SIG-M5 treated with dmso at 0.1 percent for 504 hours (cell line): ENCODE measurements at regions not wholly inside any gene's neighbourhood (a gene's known extent, or its start where the extent isn't known, plus 50 kb on each side); places are given as distances from the start of the nearest gene placed in this dataset.

Experiments used
- DNase-seq: peaks from one replicate; lab custom pipeline; 2025; ENCODE audit not compliant: unreplicated experiment; lab: John Stamatoyannopoulos, UW

DNA sequence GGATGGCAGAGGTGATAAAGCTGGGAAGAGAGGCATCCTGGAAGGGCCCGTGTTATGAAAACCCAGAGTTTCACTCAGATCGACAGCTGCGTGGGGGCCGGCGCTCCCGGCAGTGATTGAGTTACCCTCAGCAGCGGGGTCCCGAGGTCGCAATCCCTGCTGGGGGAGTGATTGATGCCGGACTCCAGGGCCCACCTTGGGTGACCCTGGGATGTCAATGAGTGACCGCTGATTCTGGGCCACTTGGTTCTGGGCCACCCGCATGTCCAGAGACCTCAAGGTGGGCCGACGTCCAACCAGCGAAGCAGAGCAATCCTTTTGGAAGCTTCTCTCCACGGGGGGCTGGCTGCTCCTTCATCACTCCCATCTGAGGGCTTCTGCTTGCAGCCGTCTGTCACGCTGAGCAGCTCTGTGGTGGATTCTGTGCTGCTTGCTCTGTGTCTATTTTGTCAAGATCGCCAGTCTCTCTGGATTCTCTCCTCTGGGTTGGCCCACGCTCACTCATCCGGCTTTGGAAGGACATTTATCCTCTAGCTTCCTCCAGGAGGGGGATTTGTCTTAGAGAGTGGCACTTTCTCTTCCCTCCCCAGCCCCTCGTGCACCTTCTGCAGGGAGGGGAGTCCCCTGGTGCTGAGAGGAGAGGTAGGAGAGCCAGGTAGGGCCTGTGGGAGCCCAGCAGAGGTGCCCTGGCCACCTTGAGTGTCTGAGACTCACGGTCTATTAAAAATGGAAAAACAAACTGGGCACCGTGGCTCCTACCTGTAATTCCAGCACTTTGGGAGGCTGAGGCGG, 110.9 kb upstream of the C1orf174 start:
- DNase-seq, result no peak

DNA sequence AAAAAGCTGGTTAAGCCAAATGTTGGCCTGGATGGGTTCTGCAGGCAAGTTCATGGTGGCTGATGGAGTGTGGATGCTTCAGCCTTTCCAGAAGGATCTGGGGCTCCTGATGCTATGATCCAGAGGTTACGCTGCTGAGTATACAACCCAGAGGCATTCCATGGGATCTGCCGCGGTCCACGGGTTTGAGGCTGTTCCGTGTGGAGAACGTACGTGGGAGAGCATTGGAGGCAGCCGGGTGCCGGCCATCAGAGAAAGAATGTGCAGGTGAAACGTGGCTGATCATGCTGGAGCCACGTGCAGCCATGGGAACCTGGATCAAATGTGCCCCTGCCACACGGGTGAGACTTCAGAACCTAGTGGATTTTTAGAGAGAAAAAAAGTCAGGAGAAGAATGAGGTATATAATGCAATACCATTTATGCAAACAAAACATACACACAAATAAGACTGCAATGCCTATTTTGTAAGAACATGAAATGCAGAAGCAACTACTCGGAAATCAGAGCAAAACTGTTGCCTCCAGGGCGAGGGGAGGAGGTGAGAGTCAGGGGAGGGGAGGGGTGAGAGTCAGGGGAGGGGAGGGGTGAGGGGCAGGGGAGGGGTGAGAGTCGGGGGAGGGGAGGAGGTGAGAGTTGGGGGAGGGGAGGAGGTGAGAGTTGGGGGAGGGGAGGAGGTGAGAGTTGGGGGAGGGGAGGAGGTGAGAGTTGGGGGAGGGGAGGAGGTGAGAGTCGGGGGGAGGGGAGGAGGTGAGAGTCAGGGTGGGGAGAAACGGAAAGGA, 116.5 kb upstream of the C1orf174 start:
- no peak for DNase-seq

DNA sequence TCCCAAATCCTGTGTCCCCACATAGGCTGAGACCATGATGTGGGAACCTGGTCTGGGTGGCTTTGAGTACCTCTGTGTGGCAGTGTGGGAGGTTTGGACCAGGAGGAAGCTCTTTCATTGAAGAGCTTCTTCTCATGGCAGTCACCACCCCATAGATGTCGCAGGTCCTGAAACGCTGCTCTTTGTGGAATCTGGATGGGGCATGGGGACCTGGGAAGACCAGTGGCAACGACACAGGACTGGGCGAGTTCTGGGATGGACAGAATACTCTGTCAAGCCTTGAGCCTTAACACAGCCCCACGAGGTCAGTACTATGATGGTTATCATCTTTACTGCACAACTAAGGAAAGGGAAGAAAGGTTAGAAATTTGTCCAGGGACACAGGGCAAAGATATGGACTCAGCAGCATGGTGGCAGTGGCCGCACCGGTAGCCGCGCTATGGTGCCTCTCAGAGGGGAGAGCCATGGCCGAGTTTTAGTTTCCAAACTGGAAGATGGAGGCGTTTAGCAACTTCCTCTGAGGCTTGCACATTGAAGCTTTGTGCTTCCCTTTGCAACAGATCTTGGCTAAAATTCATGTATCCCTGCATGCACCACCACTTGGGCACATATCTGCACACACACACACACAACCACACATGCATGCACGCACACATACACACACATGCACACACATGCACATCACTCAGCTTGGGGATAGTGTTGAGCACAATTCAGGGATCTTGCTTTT, 117.7 kb upstream of the C1orf174 start:
- no peak for DNase-seq

DNA sequence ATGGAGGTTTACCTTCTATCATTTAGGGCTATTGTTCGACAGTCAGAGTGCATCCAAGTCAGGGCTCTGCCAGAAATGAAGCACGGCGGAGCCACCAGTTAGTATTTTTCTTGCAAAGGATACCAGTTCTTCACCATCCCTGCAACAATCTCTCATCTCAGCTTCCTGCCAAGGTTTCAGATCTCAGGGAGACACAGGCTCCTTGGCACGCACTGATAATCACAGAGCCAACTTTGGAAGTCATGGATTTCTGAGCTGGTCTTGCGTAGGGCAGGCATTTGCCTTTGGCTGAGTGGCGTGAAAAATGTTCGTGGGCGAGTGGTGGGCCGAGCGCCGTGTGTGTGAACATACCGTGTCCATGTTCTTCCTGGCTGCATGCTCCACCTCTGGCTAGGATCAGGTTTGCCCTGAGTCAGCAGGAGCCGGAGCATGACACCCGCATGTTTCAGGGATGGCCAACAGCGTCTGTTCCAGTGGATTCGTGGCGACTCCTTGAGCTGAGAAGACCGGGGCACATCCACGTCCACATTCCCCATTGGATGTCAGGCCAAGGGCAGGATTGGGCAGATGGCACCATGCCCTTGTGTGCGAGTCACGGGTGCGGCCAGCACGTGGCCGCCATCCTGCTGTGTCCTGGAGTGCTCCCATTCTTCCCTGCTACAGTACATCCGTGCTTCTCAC, 118.5 kb upstream of the C1orf174 start:
- no peak for DNase-seq

DNA sequence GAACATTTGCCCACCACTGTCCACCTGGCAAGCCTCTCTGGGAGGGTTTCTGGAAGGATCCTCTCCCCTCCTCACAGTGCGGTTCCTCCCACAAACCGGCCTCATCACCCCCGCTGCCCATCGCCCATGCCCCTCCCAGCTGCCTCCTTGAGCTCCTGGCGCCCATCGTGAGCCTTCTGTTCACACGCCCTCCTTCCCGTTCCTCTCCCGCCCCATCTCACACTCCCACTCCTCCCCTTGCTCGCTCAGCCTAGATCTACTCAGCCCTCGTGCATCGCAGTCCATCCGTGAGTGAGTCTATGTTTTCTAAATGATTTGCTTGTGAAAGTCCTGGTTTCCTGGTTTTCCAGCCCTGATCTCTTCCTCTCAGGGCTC, 119.1 kb upstream of the C1orf174 start:
- DNase-seq, result no peak

DNA sequence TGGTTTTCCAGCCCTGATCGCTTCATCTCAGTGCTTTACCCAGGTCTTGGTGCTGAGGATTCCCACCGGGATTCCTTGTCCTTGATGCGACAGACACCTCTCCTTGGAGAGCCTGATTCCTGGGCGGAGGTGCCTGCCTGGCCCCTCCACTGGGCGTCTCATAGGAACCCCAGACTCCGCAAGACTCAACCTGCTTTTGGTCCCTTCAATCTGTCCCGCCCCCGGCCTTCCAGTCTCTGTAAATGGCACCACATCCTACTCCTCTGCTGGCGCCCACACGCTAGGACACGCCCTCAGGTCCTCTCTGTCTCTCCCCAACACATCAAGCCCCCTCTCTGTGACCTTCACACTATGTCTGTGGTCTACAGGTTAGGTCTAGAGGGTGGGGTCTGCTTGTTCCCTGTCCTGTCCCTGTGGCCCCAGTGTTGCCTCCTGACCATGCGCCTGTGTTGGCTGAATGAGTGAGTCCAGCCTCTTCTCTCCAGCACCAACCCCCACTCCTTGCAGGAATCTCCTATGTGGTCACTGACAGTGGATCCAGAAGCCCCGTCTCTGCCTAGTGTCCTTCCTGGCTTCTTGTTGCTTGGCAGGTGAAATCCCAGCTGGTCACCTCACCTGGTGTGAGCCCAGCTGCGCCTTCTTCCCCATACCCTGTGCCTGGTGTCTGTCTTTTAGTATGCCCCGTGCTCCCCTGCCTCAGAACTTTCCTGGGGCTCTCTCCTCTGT, 119.7 kb upstream of the C1orf174 start:
- no peak for DNase-seq

DNA sequence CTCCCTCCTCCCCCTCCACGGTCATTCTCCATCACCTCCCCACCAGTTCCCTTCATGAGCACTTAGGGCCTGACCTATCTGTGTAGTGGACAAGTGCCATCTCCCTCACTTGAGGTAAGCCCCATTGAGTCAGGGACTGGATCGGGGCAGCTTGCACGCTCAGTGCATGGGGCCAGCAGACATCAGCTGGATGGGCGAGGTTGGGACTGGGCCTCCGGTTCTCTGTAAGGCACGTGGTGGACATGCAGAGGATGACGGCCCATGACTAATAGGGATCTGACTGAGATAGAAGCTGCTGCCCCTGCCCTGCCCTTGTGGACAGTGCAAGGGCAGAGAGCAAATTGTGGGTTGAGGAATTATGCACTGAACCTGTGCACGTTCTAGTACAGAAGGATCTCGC, 120.4 kb upstream of the C1orf174 start:
- DNase-seq, result no peak

DNA sequence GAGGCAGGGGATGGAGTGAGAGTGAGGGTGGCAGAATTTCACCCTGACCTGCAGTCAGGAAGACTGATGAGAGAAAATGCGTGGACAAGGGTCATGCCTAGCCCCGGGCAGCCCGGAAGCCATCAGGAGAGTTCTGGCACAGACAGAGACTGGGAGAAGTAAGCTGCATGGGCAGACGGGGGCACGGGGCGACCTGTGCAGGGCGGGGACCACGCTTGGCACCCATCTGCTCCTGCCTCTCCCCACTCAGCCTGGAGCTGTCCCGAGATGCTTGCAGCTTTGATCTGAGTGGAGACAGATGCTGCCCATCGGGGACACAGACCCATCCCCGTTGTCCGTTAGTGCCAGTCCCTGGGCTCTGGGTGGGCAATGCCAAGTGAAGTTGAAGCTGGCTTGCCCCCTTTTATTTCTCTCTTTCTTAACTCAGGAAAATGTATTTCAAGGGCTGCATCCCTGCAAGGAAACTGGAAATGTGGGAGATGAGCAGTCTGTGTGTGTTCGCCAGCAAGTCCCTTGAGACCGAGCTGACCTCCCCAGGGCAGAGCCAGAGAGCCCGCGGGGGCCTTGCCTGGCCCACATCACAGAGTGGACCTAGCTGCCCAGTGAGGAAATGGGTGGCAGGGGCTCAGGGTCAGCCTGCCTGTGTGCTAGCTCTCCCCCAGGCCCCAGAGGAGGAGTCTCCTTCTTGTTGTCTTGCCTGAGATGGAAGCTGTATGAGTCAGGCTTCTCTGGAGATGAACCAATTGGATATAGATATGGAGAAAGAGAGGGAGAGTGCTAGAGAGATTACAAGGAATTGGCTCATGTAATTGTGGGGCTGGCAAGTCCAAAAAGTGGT, 121.3 kb upstream of the C1orf174 start:
- no peak for DNase-seq

DNA sequence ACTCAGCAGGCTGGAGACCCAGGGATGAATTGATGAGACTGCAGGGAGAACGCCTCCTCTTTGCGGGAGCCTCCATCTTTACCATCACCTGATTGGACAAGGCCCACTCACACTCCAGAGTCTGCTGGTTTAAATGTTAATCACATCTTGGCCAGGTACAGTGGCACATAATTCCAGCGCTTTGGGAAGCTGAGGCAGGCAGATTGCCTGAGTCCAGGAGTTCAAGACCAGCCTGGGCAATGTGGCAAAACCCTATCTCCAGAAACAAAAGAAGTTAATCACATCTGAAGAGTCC, 121.8 kb upstream of the C1orf174 start:
- DNase-seq, result no peak

DNA sequence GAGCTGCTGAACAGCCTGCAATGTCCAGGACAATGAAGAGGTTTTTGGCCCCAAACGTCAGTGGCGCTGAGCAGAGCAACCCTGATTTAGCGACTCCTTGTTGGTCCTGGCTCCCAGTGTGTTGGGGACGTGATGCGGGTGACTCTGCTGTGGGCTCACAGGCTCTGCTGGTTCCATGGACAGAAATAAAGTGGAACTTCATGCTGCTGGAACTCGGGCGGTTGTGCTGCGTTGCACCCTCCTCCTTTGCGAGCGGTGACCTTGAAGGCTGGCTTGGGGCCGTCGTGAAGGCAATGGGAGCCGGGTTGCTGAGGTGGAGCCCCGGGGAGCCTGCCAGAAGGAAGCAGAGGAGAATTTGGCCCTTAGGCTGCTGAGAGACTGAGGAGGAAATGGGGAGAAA, 122.6 kb upstream of the C1orf174 start:
- DNase-seq, result no peak

DNA sequence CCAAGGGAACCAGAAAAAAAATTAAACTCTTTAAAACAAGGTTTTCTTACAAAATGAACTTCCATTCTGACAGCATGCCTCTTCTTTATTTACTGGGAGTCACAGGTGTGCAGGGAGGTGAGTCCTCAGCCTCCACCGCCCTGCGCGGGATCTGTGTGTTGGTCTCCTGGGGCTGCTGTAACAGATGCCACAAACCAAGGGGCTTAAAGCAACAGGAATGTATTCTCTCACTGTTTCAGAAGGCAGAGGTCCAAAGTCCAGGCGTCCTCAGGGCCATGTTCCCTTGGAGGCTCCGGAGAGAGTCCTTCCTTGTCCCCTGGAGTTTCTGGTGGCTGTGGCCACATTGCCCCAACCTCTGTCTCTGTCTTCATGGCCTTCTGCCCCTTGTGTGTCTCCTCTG, 123.6 kb upstream of the C1orf174 start:
- no peak for DNase-seq

DNA sequence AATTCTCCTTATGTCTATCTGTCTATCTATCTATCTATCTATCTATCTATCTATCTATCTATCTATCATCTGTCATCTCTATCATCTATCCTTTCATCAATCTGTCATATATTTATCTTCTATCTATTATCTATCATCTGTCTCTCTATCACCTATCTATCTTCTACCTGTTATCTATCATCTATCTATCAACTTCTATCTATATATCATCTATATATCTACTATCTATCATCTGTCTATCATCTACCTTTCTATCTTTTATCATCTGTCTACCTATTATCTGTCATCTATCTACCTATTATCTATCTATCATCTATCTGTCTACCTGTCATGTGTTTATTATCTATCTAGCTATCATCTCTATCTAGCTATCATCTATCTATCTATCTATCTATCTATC, 124.7 kb upstream of the C1orf174 start:
- DNase-seq, result no peak

DNA sequence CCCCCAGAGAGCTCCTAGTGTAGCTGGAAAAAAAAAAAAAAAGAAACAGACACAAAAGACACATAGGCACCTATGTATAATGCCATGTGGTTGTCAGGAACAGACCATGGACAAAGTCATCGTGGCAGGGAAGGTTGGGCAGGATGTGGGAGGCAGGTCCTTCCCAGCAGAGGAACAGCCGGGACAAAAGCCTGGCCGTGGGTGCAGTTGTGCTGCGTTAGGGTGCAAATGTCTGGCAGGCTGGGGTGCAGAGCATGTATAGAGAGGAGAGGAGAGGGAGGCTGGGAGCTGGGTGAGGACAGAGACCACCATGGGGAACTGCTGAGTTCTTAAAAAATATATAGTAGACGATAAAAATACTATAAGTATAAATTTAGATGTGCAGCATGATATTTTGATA, 125.7 kb upstream of the C1orf174 start:
- DNase-seq, result no peak

DNA sequence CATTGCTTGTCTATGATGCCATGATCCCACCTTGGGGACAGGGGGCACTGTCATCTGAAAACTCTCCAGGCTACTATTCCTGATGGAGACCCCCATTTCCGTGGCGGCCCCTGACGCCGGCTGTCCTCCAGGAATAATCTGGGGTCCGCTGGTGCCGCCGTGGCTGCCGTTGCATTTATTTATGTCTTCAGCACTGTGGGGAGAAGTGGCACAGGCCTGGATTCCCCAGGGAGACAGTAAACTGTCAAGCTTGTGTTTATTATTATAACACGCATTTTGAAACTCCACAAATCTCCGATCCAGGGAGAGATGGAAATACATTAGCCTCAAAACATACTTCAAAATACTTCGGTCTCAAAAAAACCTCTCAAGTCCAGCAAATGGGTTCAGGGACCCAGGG, 126.9 kb upstream of the C1orf174 start:
- DNase-seq, result no peak

DNA sequence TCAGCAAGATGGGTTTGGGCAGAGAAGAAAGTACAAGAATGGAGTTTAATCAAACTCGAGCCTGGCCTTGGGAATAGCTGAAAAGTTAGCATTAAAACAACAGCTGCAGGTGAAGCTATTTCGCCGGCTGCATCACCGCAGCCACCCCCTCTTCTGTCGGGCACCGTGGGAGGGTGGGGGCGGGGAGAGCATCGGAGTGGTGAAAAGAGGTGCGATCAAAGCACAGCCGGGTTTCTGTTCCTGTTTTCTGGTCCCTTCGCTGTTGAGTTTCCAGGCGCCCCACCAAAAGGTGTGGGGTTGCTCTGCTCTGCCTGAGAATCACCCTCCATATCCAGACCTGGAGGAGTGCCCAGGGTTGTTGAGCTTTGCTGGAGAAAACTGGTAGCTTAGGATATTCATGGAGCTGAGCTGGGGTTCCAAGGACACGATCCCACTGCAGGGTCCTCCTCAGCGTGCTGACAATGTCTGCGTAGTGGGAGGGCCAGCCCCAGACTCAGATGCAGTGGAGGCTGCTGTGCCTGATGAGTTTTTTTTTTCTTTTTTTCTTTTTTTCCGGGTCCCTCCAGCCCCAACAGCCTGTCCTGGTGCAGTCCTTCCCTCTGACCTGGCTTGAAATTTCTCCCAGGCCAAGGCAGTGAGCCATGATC, 127.5 kb upstream of the C1orf174 start:
- no peak for DNase-seq

DNA sequence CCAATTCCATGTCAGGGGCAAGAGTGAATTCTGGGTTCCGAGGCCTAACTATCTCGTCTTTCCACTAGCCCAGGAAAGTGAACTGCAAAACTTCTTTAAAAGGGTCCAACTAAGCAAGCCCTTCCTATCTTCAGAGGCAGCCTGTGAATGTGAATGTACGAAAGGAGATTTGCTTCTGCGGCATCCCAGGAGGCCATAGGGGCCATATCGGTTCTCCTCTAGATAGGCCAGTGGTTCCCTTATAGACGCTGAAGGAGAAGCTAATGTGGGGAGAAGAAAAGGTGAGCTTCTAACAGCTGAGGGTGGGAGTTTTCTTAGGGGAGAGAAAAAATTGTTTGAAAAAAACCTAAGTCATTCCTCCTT, 128.0 kb upstream of the C1orf174 start:
- no peak for DNase-seq

DNA sequence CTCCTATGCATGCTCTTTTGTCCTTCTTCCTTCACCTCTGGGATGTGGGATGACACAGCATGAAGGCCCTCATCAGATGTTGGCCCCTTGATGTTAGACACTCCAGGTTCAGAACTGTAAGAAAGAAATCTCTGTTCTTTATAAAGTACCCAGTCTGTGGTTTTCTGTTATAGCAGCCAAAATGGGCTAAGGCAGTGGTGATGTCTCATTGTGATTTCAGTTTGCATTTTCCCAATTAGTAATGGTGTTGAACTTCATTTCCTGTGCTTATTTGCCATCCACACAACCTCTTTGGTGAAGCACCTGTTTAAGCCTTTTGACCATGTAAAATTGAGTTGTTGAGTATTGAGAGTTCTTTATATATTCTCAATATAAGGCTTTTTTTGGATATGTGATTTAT, 129.3 kb upstream of the C1orf174 start:
- no peak for DNase-seq

DNA sequence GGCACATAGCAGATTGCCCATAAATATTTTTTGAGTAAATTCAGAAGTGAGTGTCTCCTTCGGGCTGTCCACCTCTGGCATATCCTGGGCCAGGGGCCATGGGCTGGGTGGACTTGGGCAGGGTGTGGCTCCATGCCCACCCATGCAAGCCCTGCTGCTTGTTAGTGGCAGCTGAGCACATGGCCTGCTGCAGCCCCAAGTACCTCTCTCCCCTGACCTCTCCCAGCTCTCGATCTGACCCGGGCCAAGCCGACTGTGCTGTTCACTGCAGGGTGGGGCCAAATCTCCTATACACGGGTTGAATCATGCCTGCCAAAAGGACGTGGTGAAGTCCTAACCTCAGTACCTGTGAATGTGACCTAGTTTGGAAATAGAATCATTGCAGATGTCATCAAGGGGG, 132.5 kb upstream of the C1orf174 start:
- no peak for DNase-seq

DNA sequence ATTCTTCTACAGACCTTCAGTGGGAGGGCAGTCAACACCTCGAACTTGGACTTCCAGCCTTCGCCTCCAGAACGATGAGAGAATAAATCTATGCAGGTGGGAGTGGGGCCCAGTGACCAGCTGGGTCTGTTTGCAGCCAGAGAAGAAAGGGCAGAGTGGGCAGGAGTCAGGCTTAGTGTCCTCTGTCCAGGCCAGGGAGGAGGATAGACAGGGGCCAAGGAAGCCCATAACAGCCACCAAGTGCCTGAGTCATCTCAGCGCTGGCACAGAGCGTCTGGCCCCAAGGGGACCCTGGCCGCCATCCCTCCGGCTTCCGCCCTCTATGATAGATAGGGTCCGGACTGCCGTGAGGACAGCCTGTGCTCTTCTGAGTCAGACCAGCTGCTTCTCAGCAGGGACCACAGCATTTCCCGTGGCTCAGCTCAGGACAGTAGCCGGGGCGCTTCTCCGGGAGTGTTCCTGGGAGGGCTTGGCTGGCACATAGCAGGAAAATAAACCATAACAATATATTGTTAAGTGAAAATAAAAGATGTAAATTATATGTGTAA, 133.1 kb upstream of the C1orf174 start:
- no peak for DNase-seq
